ENCODE measurements at regions not wholly inside any gene's neighbourhood (a gene's known extent, or its start where the extent isn't known, plus 50 kb on each side); places are given as distances from the start of the nearest gene placed in this dataset.
"Not testable (repeated sequence)": the region's sequence is repeated elsewhere in the genome, so short reads cannot be mapped to it uniquely, and the experiment has no call there.

DNA sequence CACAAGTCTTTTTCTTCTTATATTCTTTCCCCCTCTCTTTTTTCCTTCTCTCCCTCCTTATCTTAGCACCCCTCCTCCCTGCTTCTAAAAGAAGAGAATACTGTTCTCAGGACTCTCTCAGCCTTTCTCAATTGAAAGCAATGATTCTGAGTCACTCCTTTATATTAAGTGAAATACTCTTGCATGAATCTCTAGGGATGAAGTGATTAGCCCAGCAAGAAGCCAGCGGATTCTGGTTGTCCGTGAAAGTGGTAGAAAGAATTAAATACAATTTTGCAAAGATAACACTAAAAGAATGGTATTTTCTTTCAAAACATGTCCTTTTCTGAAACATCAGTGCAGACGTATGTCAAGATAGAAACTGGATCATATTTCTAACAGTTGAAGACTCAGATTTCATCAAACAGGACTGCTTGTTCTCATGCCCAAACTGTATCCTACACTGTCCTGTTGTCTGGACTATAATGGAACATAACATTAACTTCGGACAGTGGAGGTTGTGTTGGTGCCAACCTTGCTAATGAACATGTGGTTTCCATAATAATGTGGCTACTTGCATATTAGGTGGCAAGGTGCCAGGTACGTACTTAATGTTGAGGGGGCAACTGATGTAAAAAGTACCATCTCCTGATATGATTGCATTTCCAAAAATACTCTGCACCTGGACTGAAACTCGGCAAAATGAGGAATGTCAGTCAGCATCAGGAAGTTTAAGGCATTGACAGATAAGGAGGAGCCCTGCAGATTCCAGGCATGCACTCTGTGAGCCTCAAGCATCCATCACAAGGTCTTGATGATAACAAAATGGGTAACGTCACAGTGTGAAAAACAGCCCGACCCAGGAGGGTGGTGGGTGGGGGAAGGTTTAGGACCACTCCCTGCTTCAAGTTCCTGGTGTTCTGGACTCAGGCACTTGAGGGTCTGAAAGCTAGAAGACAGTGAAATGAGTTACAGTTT, 357.2 kb downstream of the DLEU7 start:
- TF ChIP-seq EZH2 (IDR thresholded peaks at IDR 0.05; ENCODE audit: insufficient read depth, poor library complexity, severe bottlenecking) (no peak), EZH2phosphoT487 (IDR thresholded peaks at IDR 0.05; ENCODE audit: insufficient read depth, low read depth) (no peak)
- no peaks in the 10 kb centered on the region for H3K9me2 ChIP-seq (ENCODE audit: insufficient read depth)
- peak overlapping the region; percentile 15 for H3K4me2 ChIP-seq (ENCODE audit: unreplicated experiment)
- H3K79me2 ChIP-seq (ENCODE audit: insufficient read depth), result no peaks in the 10 kb centered on the region
- no peaks in the 10 kb centered on the region; the same call in 1 of the 2 replicates for H3K27me3 ChIP-seq (replicated peaks; ENCODE audit: insufficient read depth)
- H3K9me3 ChIP-seq (ENCODE audit: low read depth), result no peaks in the 10 kb centered on the region
- no peaks in the 10 kb centered on the region for H4K20me1 ChIP-seq (ENCODE audit: insufficient read depth)
- H3K36me3 ChIP-seq (ENCODE audit: low read depth), result no peaks in the 10 kb centered on the region
- 0 out of 2 replicates have a peak overlapping the region, but pooled peaks have one; percentile 13 for H3K4me3 ChIP-seq
- in situ Hi-C loops (cut with MboI), result no loop called here
- no peaks in the 10 kb centered on the region for H3F3A ChIP-seq (ENCODE audit: insufficient read depth)
- no peaks in the 10 kb centered on the region for H3K4me1 ChIP-seq (ENCODE audit: insufficient read depth)
- DNase-seq, result peak; percentile 68
- no peak overlapping the region for H2AFZ ChIP-seq
- no peak overlapping the region for H3K9ac ChIP-seq
- H3K27ac ChIP-seq, result no peak overlapping the region
- 30 to 32% methylated on average over 8 of the region's 8 CpGs for WGBS, 2 experiments (ENCODE audit: low coverage in 1 of 2, low lambda C conversion rate in 2 of 2, missing lambda C conversion rate in 2 of 2)

DNA sequence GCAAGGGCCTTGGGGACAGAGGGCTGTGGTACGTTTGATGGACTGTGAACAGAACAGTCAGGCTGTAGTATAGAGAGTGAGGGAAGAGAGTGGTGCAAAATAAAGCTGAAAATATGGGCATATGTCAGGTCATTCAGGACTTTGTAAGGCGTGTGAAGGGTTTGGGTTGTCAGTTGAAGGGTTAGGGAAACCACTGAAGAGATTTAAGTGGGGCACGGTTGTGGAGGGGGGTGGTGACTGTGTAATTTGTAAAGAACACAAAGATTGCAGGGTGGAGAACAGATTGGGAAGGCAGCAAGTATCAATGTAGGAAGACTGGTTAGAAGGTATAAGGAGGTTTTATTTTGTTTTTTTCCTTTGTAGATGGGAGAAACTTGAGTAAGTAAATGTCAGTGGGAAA, 349.8 kb downstream of the DLEU7 start:
- Histone ChIP-seq H3K79me2 (ENCODE audit: insufficient read depth) (no peaks in the 10 kb centered on the region), H3K9ac (no peak overlapping the region), H4K20me1 (ENCODE audit: insufficient read depth) (no peaks in the 10 kb centered on the region), H3K9me2 (ENCODE audit: insufficient read depth) (no peaks in the 10 kb centered on the region), H3K36me3 (ENCODE audit: low read depth) (no peaks in the 10 kb centered on the region), H3K9me3 (ENCODE audit: low read depth) (no peaks in the 10 kb centered on the region), H3K4me1 (ENCODE audit: insufficient read depth) (no peaks in the 10 kb centered on the region), H3K27ac (no peak overlapping the region), H3K4me2 (ENCODE audit: unreplicated experiment) (no peak overlapping the region), H3K27me3 (replicated peaks; ENCODE audit: insufficient read depth) (no peaks in the 10 kb centered on the region), H3K4me3 (no peak overlapping the region), H3F3A (ENCODE audit: insufficient read depth) (no peaks in the 10 kb centered on the region), H2AFZ (no peak overlapping the region)
- 48 to 58% methylated on average over 3 of the region's 3 CpGs for WGBS, 2 experiments (ENCODE audit: low coverage in 1 of 2, low lambda C conversion rate in 2 of 2, missing lambda C conversion rate in 2 of 2)
- TF ChIP-seq EZH2 (IDR thresholded peaks at IDR 0.05; ENCODE audit: insufficient read depth, poor library complexity, severe bottlenecking) (no peak), EZH2phosphoT487 (IDR thresholded peaks at IDR 0.05; ENCODE audit: insufficient read depth, low read depth) (no peak)
- in situ Hi-C loops (cut with MboI), result no loop called here
- DNase-seq, result no peak

DNA sequence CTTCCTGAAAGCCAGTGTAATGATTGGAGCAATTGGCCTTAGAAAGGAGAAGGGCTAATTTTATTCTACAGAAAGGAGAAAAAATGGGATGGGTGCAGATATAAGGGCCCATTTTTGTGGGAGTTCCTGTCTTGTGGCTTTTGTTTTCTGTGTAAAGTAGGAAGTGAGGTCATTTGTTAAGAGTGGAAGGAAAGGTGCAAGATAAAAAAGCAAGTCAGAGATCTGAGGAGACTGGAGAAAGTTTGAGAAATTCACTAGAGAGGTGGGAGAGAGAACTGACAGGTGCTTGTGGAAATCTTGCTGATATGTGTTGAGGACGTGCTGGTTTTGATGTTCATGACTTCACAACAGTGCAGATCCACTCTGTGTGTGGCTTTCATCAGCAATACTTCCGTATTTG, 349.4 kb downstream of the DLEU7 start:
- Histone ChIP-seq H3F3A (ENCODE audit: insufficient read depth) (no peaks in the 10 kb centered on the region), H3K4me3 (no peak overlapping the region), H3K4me1 (ENCODE audit: insufficient read depth) (no peaks in the 10 kb centered on the region), H3K9ac (no peak overlapping the region), H3K4me2 (ENCODE audit: unreplicated experiment) (no peak overlapping the region), H3K9me2 (ENCODE audit: insufficient read depth) (no peaks in the 10 kb centered on the region), H3K27me3 (replicated peaks; ENCODE audit: insufficient read depth) (no peaks in the 10 kb centered on the region), H3K36me3 (ENCODE audit: low read depth) (no peaks in the 10 kb centered on the region), H2AFZ (no peak overlapping the region), H3K79me2 (ENCODE audit: insufficient read depth) (no peaks in the 10 kb centered on the region), H3K9me3 (ENCODE audit: low read depth) (no peaks in the 10 kb centered on the region), H3K27ac (no peak overlapping the region), H4K20me1 (ENCODE audit: insufficient read depth) (no peaks in the 10 kb centered on the region)
- WGBS, 2 experiments (ENCODE audit: low coverage in 1 of 2, low lambda C conversion rate in 2 of 2, missing lambda C conversion rate in 2 of 2), result 28 to 32% methylated on average over 2 of the region's 2 CpGs
- in situ Hi-C loops (cut with MboI), result no loop called here
- DNase-seq, result no peak
- TF ChIP-seq EZH2 (IDR thresholded peaks at IDR 0.05; ENCODE audit: insufficient read depth, poor library complexity, severe bottlenecking) (no peak), EZH2phosphoT487 (IDR thresholded peaks at IDR 0.05; ENCODE audit: insufficient read depth, low read depth) (no peak)

DNA sequence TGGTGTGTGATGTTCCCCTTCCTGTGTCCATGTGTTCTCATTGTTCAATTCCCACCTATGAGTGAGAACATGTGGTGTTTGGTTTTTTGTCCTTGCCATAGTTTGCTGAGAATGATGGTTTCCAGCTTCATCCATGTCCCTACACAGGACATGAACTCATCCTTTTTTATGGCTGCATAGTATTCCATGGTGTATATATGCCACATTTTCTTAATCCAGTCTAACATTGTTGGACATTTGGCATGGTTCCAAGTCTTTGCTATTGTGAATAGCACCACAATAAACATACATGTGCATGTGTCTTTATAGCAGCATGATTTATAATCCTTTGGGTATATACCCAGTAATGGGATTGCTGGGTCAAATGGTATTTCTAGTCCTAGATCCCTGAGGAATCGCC, 340.3 kb downstream of the DLEU7 start:
- H3K36me3 ChIP-seq (ENCODE audit: low read depth); H2AFZ ChIP-seq; DNase-seq; H3K79me2 ChIP-seq (ENCODE audit: insufficient read depth); H3K4me2 ChIP-seq (ENCODE audit: unreplicated experiment); H3K9me3 ChIP-seq (ENCODE audit: low read depth); H4K20me1 ChIP-seq (ENCODE audit: insufficient read depth); H3K9ac ChIP-seq; in situ Hi-C loops (cut with MboI); H3F3A ChIP-seq (ENCODE audit: insufficient read depth); H3K4me1 ChIP-seq (ENCODE audit: insufficient read depth); H3K27me3 ChIP-seq (replicated peaks; ENCODE audit: insufficient read depth); H3K27ac ChIP-seq; H3K4me3 ChIP-seq; H3K9me2 ChIP-seq (ENCODE audit: insufficient read depth): not testable (repeated sequence)
- WGBS, 2 experiments (ENCODE audit: low coverage in 1 of 2, low lambda C conversion rate in 2 of 2, missing lambda C conversion rate in 2 of 2), result 80 to 92% methylated on average over 1 of the region's 1 CpG

Data from GM23248 (cell line).